Transverse colon (tissue), 4 donors: ENCODE measurements at regions not wholly inside any gene's neighbourhood (a gene's known extent, or its start where the extent isn't known, plus 50 kb on each side); places are given as distances from the start of the nearest gene placed in this dataset.

Experiments
- DNase-seq: peaks from one replicate; pipeline ENCODE4 v3.0.0-alpha.2; 2019
- H3K27ac ChIP-seq, 4 donors: fragments of 200-600 bp; sonication (generic); 2 replicates each; pipeline ENCODE4 v1.5.1; 2016 to 2018; ENCODE audit warnings: inconsistent platforms in 4 of 4
- H3K27me3 ChIP-seq: fragments of 200-600 bp; sonication (generic); 2 replicates; pipeline ENCODE4 v1.5.1; 2017; ENCODE audit warnings: inconsistent platforms
- H3K36me3 ChIP-seq, 4 donors: fragments of 200-600 bp; sonication (generic); 2 replicates each; pipeline ENCODE4 v1.5.1; 2017 to 2019; ENCODE audit warnings: inconsistent platforms in 4 of 4
- H3K4me1 ChIP-seq, 4 donors: fragments of 200-600 bp; sonication (generic); 2 replicates each; pipeline ENCODE4 v1.5.1; 2017 to 2020; ENCODE audit warnings: inconsistent platforms in 4 of 4
- H3K4me3 ChIP-seq, 4 donors: fragments of 200-600 bp; sonication (generic); 1 replicate in 1 of 4; 2 replicates in 3 of 4; pipeline versions ENCODE4 v1.5.1 to v1.6.1; 2017 to 2019; ENCODE audit warnings: inconsistent platforms in 4 of 4
- H3K9me3 ChIP-seq, 2 donors: fragments of 200-600 bp; sonication (generic); 2 replicates each; pipeline ENCODE4 v1.5.1; 2017 to 2019; ENCODE audit warnings: inconsistent platforms in 2 of 2
- EP300 ChIP-seq: sonication (generic); formaldehyde crosslinking; IDR thresholded peaks from one replicate; pipeline ENCODE4 v1.6.1; 2017; ENCODE audit warnings: antibody characterized with exemption, low read depth
- POLR2A ChIP-seq: fragments of 450-650 bp; IDR thresholded peaks from one replicate; pipeline ENCODE4 v1.6.1; 2016; ENCODE audit warnings: antibody characterized with exemption, mild to moderate bottlenecking, moderate library complexity
- POLR2AphosphoS5 ChIP-seq, 3 donors: sonication (generic); formaldehyde crosslinking; IDR thresholded peaks; one replicate each; pipeline ENCODE4 v1.6.1; 2016; ENCODE audit warnings: antibody characterized with exemption in 3 of 3
- WGBS, 2 donors: methylation state at CpG; one replicate each; pipeline ENCODE4 v1.1.5; 2018; ENCODE audit warnings: low coverage in 1 of 2; 5-methylcytosine and 5-hydroxymethylcytosine counted together
- in situ Hi-C, 4 donors: fragments of 200-750 bp; cut with MboI; loops; one replicate each; pipeline versions ENCODE4 v1.15.0 to v1.15.1; 2017; ENCODE audit warnings: low sequenced_read_pairs in 3 of 4, low pct_ligation_motif_present in 1 of 4, low pct_unique_long_range_greater_than_20kb in 1 of 4
- intact Hi-C: fragments of 100-400 bp; cut with DNase I; formaldehyde crosslinking; loops from one replicate; pipeline ENCODE4 v1.15.1; 2023; ENCODE audit warnings: low total_unique reads
- TF ChIP-seq, protein P1 (sequence below), 5 experiments: fragments of 200-600 bp in 3 of 5; fragments of 450-650 bp in 2 of 5; sonication (generic) in 3 of 5; IDR thresholded peaks; 1 replicate in 2 of 5; 2 replicates in 3 of 5; pipeline ENCODE4 v1.5.1; 2016 to 2017; ENCODE audit warnings: antibody characterized with exemption in 5 of 5, inconsistent platforms in 3 of 5, mild to moderate bottlenecking in 2 of 5, moderate library complexity in 1 of 5

GRCh38 chr19:28051047-28051446 lies 1161.9 kb downstream of the UQCRFS1 start:
- DNase-seq = no peak
- Histone ChIP-seq H3K27me3 (no peaks in the 10 kb centered on the region), H3K4me3 (no peak overlapping the region), H3K36me3 (no peaks in the 10 kb centered on the region), H3K4me1 (no peaks in the 10 kb centered on the region), H3K27ac (no peak overlapping the region), H3K9me3 (no peaks in the 10 kb centered on the region)
- in situ Hi-C loops = no loop called here
- TF ChIP-seq POLR2A (no peak), EP300 (no peak), POLR2AphosphoS5 (IDR thresholded peaks at IDR 0.05) (no peak)
- TF ChIP-seq, protein P1, sequence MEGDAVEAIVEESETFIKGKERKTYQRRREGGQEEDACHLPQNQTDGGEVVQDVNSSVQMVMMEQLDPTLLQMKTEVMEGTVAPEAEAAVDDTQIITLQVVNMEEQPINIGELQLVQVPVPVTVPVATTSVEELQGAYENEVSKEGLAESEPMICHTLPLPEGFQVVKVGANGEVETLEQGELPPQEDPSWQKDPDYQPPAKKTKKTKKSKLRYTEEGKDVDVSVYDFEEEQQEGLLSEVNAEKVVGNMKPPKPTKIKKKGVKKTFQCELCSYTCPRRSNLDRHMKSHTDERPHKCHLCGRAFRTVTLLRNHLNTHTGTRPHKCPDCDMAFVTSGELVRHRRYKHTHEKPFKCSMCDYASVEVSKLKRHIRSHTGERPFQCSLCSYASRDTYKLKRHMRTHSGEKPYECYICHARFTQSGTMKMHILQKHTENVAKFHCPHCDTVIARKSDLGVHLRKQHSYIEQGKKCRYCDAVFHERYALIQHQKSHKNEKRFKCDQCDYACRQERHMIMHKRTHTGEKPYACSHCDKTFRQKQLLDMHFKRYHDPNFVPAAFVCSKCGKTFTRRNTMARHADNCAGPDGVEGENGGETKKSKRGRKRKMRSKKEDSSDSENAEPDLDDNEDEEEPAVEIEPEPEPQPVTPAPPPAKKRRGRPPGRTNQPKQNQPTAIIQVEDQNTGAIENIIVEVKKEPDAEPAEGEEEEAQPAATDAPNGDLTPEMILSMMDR (IDR thresholded peaks at IDR 0.05) = no peak
- intact Hi-C loops = no loop called here
- WGBS, 2 donors = 48% methylated on average over 6 of the region's 6 CpGs; no CpG with 5 or more reads in 1 of the 2 donors

GRCh38 chr19:28049875-28050274 lies 1163.1 kb downstream of the UQCRFS1 start:
- H3K36me3 ChIP-seq = no peaks in the 10 kb centered on the region
- TF ChIP-seq EP300 (no peak), POLR2A (no peak), POLR2AphosphoS5 (IDR thresholded peaks at IDR 0.05) (no peak)
- TF ChIP-seq, protein P1 (IDR thresholded peaks at IDR 0.05) = no peak
- in situ Hi-C loops = no loop called here
- no peak overlapping the region for H3K4me3 ChIP-seq
- H3K4me1 ChIP-seq = no peaks in the 10 kb centered on the region
- H3K9me3 ChIP-seq = no peaks in the 10 kb centered on the region
- intact Hi-C loops = no loop called here
- H3K27me3 ChIP-seq = no peaks in the 10 kb centered on the region
- H3K27ac ChIP-seq = no peak overlapping the region
- no peak for DNase-seq
- 94% methylated on average over 2 of the region's 2 CpGs; no CpG with 5 or more reads in 1 of the 2 donors for whole genome bisulfite sequencing, 2 donors

DNA sequence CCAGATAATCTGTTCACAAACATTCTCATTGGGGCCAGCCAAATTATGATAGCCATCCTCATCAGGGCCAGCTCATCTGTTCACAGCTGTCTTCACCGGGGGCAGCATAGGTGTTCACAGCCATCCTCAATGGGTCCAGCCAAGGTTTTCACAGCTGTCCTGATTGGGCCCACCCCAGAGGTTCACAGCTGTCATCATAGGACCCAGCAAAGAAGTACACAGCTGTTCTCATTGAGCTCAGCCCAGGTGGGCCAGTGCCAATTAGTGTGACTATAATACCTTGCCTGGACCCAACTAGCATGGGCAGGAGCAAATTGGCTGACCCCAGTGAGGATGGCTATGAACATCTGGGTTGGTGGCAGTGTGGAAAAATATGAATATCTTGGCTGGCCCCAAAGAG lies 1166.0 kb downstream of the UQCRFS1 start:
- in situ Hi-C loops (no loop called here), intact Hi-C loops (no loop called here)
- TF ChIP-seq EP300 (no peak), POLR2AphosphoS5 (IDR thresholded peaks at IDR 0.05) (no peak), POLR2A (no peak)
- TF ChIP-seq, protein P1 (IDR thresholded peaks at IDR 0.05) = no peak
- 87% methylated on average over 1 of the region's 1 CpG; no CpG with 5 or more reads in 1 of the 2 donors for WGBS, 2 donors
- H3K4me1 ChIP-seq = no peaks in the 10 kb centered on the region
- H3K4me3 ChIP-seq = no peak overlapping the region
- H3K27me3 ChIP-seq = no peaks in the 10 kb centered on the region
- no peaks in the 10 kb centered on the region for H3K9me3 ChIP-seq
- H3K27ac ChIP-seq = no peak overlapping the region
- DNase-seq = no peak
- H3K36me3 ChIP-seq = no peaks in the 10 kb centered on the region

- Histone ChIP-seq H3K36me3 (no peaks in the 10 kb centered on the region), H3K9me3 (no peaks in the 10 kb centered on the region), H3K4me3 (no peak overlapping the region), H3K4me1 (no peaks in the 10 kb centered on the region), H3K27ac (no peak overlapping the region), H3K27me3 (no peaks in the 10 kb centered on the region)
- intact Hi-C loops (no loop called here), in situ Hi-C loops (no loop called here)
- TF ChIP-seq POLR2A (no peak), POLR2AphosphoS5 (IDR thresholded peaks at IDR 0.05) (no peak), EP300 (no peak)
- TF ChIP-seq, protein P1 (IDR thresholded peaks at IDR 0.05) = no peak
- WGBS, 2 donors = 75% methylated on average over 2 of the region's 2 CpGs; no CpG with 5 or more reads in 1 of the 2 donors
- DNase-seq = no peak
These were observed 1167.3 kb downstream of the UQCRFS1 start for GRCh38 chr19:28045621-28046020.
